Activated effector memory CD4-positive, alpha-beta T cell treated with Interleukin-2 at 50 U/mL for 16 hours (primary cell): ENCODE measurements at regions not wholly inside any gene's neighbourhood (a gene's known extent, or its start where the extent isn't known, plus 50 kb on each side); places are given as distances from the start of the nearest gene placed in this dataset.

Experiments
- DNase-seq: peaks from one replicate; pipeline ENCODE4 v3.0.0-alpha.2; 2020

DNA sequence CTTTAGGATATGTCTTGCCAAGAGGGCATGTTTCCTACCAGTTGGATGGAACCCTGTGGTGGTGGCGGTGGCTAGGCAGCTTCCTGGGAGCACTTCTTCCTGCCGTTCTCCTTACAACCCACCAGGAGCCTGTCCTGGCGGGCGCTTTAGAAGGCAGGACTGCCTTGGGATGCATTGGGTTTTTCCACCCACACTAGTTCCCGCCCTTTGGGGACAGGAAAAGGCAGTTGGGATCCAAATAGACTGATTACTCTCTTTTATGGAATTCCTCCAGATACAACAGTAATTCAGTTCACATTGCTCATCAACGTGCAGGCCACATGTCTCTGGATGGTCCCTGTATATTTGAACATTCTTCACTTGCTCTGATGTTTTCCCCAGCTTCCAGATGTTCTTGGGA lies 305.7 kb upstream of the SSTR1 start:
- no peak for DNase-seq

DNA sequence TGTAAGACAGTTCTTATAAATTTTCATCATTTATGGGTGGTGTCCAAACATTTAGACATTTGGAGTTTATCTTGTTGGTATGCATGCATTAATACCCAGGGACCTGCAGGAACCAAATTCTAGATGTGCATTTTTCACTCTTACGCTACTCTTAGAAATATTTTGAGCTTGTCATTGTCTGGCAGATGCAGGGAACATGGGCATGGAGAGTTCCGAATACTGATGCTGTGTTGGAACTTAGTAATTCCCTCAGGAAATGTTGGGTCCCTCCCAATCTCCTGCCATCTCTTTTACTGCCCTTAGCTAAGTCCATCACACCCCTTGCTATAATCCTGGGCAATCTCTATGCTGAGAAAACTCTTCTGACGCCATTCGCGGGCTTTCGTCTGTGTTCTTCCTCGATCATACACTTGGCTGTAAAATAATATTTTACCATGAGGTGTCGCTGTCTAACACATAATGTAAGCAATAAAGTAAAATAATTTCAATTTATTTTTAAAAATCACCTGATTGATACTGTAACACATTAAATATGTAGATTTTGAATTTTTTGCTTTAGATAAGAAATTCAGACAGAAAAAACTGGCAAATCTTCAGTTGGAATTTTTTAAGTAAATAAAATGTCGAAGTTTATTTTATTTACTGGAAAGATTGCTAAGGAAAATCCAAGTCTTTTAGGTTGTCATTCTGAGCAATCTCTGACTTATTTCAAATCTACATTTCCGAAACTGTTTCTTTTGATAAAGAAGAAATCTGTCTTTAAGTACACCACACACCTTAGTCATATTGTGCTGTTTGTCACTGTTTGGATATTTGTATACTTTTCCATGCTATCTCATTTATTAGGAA lies 304.1 kb upstream of the SSTR1 start:
- no peak for DNase-seq

DNA sequence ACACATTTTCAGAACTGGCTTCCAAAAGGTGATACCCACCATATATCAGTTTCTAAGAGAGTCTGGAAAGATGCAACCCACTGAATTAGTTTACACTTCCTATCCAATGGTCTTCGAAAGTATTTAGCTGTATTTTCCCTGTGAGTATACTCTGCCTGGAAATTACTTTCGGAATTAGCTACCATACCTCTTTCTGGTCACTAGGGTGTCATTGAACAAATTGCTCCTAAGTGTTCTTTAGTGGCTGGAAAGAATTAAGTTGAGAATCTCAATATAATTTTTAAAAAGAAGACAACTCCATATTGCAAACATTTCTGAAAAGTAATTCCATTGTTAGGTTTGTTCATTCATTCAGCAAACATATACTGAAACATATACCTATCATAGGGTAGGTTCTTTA lies 283.1 kb upstream of the SSTR1 start:
- DNase-seq = no peak

GRCh38 chr14:37932008-37932407 lies 275.7 kb upstream of the SSTR1 start:
- no peak for DNase-seq

DNA sequence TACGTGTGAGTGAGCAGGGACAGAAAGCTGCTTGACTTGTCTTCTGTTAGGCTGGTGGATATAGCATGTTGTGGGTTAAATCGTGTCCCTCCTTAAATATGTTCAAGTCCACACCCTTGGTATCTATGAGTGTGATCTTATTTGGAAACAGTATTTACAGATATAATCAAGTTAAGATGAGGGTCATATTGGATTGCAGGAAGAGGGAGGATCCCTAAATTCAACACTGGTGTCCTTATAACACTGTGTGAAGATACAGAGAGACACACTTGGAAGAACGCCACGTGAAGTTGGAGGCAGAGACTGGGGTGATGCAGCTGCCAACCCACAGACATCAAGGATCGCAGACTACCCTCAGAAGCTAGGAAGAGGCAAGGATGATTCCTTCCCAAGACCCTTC lies 275.2 kb upstream of the SSTR1 start:
- no peak for DNase-seq

- no peak for DNase-seq
Observed at GRCh38 chr14:37936971-37937370, 270.7 kb upstream of the SSTR1 start.

GRCh38 chr14:37939442-37940028 lies 268.2 kb upstream of the SSTR1 start:
- no peak for DNase-seq

- DNase-seq = no peak
Observed at GRCh38 chr14:37945959-37946358, 261.7 kb upstream of the SSTR1 start.

GRCh38 chr14:37946819-37947218 lies 260.9 kb upstream of the SSTR1 start:
- no peak for DNase-seq

GRCh38 chr14:37948266-37948665 lies 259.4 kb upstream of the SSTR1 start:
- DNase-seq = no peak

DNA sequence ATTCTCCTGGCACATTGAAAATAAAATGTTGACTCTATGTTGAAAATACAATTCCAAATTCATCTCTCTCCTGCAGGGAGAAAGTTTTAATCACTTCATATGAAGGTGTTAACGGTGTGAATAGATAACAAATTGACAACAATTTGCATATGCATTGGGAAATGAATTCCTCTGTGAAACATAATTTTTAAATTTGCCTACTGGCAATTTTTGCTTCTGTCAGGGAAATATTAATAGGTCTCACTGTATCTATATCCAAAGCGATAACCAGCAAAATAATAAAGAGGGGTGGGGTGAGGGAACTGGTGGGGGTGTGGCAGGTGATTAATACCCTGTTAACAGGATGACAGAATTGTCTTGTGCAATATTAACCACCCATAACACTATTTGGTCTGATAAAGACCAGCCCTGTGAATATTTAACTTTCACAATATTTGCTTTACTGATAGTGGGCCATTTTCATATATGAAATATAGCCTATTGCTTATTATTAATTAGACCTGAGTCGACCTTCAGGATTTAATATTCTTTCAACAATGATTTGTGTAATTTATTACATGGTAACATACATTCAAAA lies 239.0 kb upstream of the SSTR1 start:
- no peak for DNase-seq

- no peak for DNase-seq
Observed at GRCh38 chr14:37969511-37969979, 238.2 kb upstream of the SSTR1 start.

- DNase-seq = no peak
Observed at GRCh38 chr14:37970696-37971095, 237.0 kb upstream of the SSTR1 start.

DNA sequence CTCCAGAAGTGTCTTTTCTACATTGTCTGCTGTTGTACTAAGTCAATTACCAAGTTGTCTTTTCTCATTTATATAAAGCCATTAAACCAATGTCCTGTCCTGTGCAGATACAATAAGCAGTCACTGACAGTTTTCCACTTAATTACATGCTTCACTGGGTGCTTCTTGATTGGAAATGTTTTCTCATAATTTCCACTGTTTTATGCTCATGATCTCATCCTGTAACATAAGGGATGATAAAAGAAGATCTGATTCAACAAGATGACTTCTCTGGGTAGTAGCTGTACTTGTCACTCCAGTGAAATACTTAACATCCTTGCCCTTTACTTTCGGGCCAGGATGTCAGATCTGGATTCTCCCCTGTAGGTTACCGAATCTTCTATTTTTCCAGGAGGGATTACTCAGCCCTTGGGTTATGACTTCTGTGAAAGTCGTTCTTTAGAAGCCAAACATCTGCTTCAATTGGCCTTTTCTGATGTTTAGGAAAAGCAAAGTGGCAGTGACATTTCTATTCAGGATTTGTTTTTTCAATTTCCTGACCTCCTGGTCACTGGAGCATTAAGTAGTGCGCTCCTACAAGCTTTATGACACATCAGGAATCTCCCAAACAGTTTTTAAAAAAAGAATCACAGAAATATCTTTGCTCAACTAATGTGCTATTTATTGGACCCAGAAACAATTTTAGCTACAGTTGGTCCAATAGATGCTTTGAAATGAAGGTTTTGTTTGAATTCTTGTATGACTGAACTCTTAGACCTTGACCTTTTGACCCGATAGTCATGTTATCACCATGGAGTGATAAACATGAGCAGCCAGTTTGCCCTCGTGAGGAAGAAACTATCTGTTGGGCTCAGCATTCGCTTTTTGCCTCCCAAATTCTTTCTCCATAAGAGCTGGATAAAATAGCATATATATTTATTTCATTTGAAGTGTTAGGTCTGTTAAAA lies 234.5 kb upstream of the SSTR1 start:
- DNase-seq = no peak

DNA sequence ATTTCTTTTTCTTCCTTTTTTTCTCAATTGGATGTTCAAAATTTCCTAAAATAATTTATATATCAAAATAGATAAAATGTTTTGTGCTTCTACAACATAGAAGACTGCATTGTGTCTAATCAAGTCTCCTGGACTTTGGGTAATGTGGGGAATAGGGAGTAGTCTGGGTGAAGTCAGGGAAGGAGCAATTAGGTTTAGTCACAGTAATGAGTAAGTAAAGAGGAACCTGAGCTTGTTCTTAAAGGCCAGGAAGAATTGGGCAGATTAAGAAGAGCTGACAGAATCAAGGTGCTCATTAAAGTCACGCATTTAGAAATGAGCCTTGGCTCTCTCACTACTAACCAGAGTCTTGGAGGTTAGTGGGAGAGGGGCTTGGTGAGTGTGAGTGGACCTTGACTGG lies 233.3 kb upstream of the SSTR1 start:
- DNase-seq = no peak

DNA sequence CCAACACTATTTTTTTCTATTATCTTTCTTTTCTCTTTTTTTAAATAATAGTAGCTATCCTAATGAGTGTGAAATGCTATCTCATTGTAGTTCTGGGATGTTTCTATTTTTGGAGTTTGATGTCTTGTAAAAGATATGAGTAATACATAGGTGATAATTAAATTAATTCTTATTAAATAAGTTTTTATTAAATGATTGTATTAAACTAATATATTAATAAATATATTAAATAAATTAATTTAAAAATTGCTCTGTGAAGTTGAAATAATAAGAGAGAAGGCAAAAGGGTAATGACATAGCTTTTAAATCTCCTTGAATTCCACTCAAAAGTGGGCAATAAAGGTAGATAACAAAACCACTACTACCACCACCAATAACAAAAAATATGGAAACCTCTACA lies 230.2 kb upstream of the SSTR1 start:
- no peak for DNase-seq

- DNase-seq = peak; percentile 10
Observed at GRCh38 chr14:37985826-37986470, 221.8 kb upstream of the SSTR1 start.

DNA sequence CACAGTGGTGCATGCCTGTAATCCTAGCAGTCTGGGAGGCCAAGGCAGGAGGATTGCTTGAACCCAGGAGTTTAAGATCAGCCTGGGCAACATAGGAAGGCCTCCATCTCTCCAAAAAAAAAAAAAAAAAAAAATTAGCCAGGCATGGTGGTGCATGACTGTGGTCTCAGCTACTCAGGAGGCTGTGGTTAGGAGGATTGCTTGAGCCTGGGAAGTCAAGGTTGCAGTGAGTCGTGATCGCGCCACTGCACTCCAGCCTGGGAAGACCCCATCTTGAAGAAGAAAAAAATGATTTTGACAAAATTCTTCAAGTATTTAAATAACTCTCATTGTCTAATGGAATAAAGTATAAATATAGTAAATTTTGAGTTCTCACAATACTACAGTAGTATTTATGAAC lies 219.2 kb upstream of the SSTR1 start:
- no peak for DNase-seq

GRCh38 chr14:37991027-37991426 lies 216.7 kb upstream of the SSTR1 start:
- DNase-seq = no peak

GRCh38 chr14:37992499-37992898 lies 215.2 kb upstream of the SSTR1 start:
- no peak for DNase-seq

DNA sequence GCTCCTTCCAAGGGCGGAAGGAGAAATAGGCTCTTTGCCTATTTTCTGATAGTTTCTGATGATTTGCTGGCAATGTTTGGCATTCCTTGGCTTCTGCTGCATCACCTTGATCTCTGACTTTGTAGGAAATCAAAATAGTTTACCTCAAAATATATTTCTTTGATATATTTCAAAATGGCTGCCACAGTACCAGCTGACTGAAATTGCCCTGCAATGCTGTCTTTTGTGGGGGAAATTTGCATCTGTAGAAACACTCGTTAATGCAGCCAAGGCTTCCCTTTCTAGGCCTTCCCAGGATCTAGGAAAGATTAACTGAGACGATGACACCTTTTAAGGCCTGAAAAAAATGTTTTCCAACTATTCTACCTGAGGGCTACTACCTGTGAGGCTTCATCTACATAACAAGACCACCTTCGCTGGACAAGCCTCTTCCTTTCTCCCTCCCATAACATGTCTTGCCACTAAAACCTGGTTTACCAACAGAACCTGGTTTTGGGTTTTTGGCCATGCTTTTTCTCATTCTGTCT lies 212.8 kb upstream of the SSTR1 start:
- no peak for DNase-seq

DNA sequence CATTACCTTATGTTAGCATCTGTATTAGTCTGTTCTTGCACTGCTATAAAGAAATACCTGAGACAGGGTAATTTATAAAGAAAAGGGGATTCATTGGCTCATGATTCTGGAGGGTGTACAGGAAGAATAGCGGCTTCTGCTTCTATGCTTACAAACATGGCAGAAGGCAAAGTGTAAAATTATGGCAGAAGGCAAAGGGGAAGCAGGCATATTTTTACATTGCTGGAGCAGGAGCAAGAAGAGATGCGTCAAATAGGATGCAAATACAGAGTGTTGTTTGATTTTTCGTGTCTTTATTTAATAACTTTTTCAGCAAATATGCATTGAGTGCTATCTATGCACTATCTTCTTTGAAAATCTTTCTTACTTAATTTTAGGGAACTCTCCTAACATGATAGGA lies 210.7 kb upstream of the SSTR1 start:
- no peak for DNase-seq
